ENCODE measurements at regions not wholly inside any gene's neighbourhood (a gene's known extent, or its start where the extent isn't known, plus 50 kb on each side); places are given as distances from the start of the nearest gene placed in this dataset.

DNA sequence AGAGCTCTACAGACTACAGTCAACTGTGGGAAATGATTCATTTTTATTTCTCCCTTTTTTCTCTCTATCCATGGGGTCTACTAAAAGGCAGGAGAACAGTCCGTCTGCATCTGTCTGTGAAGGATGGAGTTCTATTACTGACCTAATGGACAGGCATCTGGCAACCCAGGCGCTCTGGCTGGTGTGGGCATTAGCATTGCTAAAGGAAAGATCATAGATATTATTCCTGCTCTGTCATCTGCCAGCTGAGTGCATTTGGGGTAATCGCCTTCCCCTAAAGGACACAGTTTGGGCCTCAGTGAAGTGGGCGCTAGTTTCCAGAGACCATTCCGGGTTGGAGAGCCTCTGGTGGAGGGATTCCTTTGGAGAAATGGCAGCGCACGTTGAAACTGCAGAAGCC, 201.3 kb upstream of the TCERG1L start:
- H3K27ac ChIP-seq: no peak overlapping the region
- H3K4me3 ChIP-seq: no peak overlapping the region
- TF ChIP-seq EP300 (IDR thresholded peaks at IDR 0.05) (no peak), POLR2A (IDR thresholded peaks at IDR 0.05) (no peak)
- TF ChIP-seq, protein P1, sequence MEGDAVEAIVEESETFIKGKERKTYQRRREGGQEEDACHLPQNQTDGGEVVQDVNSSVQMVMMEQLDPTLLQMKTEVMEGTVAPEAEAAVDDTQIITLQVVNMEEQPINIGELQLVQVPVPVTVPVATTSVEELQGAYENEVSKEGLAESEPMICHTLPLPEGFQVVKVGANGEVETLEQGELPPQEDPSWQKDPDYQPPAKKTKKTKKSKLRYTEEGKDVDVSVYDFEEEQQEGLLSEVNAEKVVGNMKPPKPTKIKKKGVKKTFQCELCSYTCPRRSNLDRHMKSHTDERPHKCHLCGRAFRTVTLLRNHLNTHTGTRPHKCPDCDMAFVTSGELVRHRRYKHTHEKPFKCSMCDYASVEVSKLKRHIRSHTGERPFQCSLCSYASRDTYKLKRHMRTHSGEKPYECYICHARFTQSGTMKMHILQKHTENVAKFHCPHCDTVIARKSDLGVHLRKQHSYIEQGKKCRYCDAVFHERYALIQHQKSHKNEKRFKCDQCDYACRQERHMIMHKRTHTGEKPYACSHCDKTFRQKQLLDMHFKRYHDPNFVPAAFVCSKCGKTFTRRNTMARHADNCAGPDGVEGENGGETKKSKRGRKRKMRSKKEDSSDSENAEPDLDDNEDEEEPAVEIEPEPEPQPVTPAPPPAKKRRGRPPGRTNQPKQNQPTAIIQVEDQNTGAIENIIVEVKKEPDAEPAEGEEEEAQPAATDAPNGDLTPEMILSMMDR (IDR thresholded peaks at IDR 0.05): no peak
- no peaks in the 10 kb centered on the region for H3K36me3 ChIP-seq
- H3K4me1 ChIP-seq: no peaks in the 10 kb centered on the region
- no peak for DNase-seq (ENCODE audit: low spot score in 2 of 2)
- peaks cover 0 to 24% (median 1%) of the 10 kb centered on the region in 4 donors for H3K9me3 ChIP-seq
- H3K27me3 ChIP-seq: no peaks in the 10 kb centered on the region
- 82 to 83% methylated on average over 7 of the region's 7 CpGs for WGBS, 2 donors

DNA sequence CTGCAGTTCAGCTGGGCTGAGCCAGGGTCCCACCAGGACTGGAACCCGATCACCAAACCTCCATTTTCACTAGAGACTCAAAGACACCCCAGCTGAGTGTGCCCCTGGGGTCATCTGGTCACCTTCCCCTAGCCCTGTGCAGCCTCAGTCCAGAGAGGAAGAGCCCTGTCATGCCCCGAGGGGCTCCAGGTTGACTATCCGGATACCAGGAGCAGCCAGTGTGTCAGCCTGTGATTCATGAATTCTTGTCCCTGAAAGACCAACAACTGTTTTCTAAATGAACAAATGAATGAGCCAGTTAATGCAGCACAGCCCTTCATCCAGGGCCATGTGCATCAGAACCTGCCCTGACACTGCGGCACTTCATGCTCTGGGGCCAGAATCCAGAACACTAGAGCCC, 201.9 kb upstream of the TCERG1L start:
- DNase-seq (ENCODE audit: low spot score in 2 of 2): no peak
- Histone ChIP-seq H3K36me3 (no peaks in the 10 kb centered on the region), H3K9me3 (peaks cover 0 to 24% (median 1%) of the 10 kb centered on the region in 4 donors), H3K27ac (no peak overlapping the region), H3K4me3 (no peak overlapping the region), H3K27me3 (no peaks in the 10 kb centered on the region), H3K4me1 (no peaks in the 10 kb centered on the region)
- WGBS, 2 donors: 86 to 87% methylated on average over 2 to 4 of the region's 4 CpGs
- TF ChIP-seq EP300 (IDR thresholded peaks at IDR 0.05) (no peak), POLR2A (IDR thresholded peaks at IDR 0.05) (no peak)
- TF ChIP-seq, protein P1 (IDR thresholded peaks at IDR 0.05): no peak

DNA sequence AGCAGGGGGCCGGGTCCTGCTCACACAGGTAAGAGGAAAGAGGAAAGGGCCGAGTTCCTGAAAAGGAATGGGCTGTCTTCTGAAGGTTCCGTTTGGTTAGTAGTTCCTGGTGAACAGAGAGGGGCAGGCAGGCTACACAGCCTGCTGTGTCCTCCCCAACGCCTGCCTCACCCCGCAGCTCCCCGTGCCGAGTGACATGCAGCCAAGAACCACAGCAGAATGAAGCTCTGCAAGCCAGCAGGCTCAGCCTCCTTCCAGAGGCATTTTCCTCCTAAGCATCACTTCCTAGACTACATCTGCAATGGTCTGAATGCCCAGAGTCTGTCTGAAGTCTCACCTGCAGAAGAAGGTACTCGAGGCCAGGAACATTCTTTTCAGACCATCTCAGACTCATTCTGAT, 202.4 kb upstream of the TCERG1L start:
- peak overlapping the region in 1 of 4 donors; percentile 1 for H3K27ac ChIP-seq
- TF ChIP-seq EP300 (IDR thresholded peaks at IDR 0.05): no peak
- TF ChIP-seq, protein P1 (IDR thresholded peaks at IDR 0.05): no peak
- TF ChIP-seq POLR2A (IDR thresholded peaks at IDR 0.05): no peak
- H3K27me3 ChIP-seq: no peaks in the 10 kb centered on the region
- H3K9me3 ChIP-seq: peaks cover 0 to 24% (median 1%) of the 10 kb centered on the region in 4 donors
- H3K36me3 ChIP-seq: no peaks in the 10 kb centered on the region
- no peak overlapping the region for H3K4me3 ChIP-seq
- no peak for DNase-seq (ENCODE audit: low spot score in 2 of 2)
- 54 to 70% methylated on average over 8 of the region's 8 CpGs for WGBS, 2 donors
- H3K4me1 ChIP-seq: no peaks in the 10 kb centered on the region

DNA sequence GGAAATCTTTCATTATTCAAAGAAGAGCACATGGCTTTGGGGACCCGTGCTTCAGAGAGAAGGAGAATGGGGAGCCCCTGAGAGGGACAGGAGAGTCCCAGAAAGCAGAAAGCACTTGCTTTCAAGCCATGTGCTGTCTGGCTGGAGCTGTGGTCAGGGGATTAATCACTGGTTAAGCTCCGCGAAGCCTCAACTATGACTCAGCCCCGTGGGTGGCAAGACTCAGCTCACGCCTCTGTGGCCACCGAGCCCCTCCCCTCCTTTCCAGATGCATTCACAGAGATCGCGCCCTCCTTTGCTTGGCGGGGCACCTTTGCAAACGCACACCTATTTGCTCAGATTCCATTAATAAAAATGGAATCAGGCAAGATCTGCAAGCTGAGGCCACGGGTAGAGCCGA, 202.9 kb upstream of the TCERG1L start:
- no peaks in the 10 kb centered on the region for H3K4me1 ChIP-seq
- no peak for TF ChIP-seq EP300 (IDR thresholded peaks at IDR 0.05)
- no peak for TF ChIP-seq POLR2A (IDR thresholded peaks at IDR 0.05)
- TF ChIP-seq, protein P1 (IDR thresholded peaks at IDR 0.05): no peak
- peaks cover 0 to 20% (median 1%) of the 10 kb centered on the region in 4 donors for H3K9me3 ChIP-seq
- peak overlapping the region in 1 of 4 donors; percentile 1 for H3K27ac ChIP-seq
- H3K4me3 ChIP-seq: no peak overlapping the region
- DNase-seq (ENCODE audit: low spot score in 2 of 2): no peak
- no peaks in the 10 kb centered on the region for H3K27me3 ChIP-seq
- 17 to 22% methylated on average over 12 of the region's 12 CpGs for WGBS, 2 donors
- no peaks in the 10 kb centered on the region for H3K36me3 ChIP-seq

DNA sequence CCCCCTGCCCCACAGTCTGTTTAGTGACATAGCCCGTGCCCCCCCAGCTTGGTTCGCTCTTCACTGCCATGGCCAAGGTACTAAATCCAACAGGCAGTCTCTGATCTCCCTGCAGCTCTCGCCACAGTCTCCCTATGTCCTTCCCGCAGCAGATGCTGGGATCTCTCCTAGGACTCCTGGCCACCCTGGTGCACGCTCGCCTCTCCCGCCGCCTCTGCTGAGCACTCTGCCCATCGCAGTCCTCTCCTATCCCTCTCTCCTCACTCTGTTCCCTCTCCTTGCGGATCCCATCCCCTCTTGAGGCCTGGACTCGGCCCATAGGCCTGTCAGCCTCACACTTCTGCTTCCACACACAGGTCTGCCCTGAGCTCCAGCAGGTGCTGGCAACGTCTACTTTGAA, 204.8 kb upstream of the TCERG1L start:
- Histone ChIP-seq H3K27me3 (no peaks in the 10 kb centered on the region), H3K27ac (no peak overlapping the region), H3K9me3 (peaks cover 0 to 6% (median 0%) of the 10 kb centered on the region in 4 donors), H3K4me3 (no peak overlapping the region), H3K4me1 (no peaks in the 10 kb centered on the region), H3K36me3 (no peaks in the 10 kb centered on the region)
- WGBS, 2 donors: 77 to 90% methylated on average over 12 of the region's 12 CpGs
- DNase-seq (ENCODE audit: low spot score in 2 of 2): no peak
- TF ChIP-seq EP300 (IDR thresholded peaks at IDR 0.05) (no peak), POLR2A (IDR thresholded peaks at IDR 0.05) (no peak)
- TF ChIP-seq, protein P1 (IDR thresholded peaks at IDR 0.05): no peak
